CD4-positive, alpha-beta T cell treated with Interleukin-15 for 4 hours (primary cell): ENCODE measurements at regions not wholly inside any gene's neighbourhood (a gene's known extent, or its start where the extent isn't known, plus 50 kb on each side); places are given as distances from the start of the nearest gene placed in this dataset.
"Not testable (repeated sequence)": the region's sequence is repeated elsewhere in the genome, so short reads cannot be mapped to it uniquely, and the experiment has no call there.

Experiments
- DNase-seq: peaks from one replicate; pipeline ENCODE4 v3.0.0-alpha.2; 2020; ENCODE audit warnings: low spot score

DNA sequence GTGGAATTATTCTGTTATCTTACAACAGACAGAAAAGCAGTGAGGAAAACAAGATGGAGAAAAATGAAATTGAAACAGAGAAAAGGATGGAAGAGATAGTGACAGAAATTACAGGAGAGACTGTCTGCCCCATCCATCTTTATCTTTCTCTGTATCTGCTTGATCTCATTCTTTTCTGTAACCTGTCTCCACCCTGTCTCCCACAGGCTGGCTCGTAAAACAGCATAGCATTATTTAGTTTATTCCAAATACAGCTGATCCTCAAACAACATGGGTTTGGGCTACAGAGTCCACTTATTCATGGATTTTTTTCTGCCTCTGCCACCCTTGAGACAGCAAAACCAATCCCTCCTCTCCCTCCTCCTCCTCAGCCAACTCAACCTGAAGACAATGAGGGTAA, 482.3 kb upstream of the JARID2 start:
- DNase-seq: no peak

DNA sequence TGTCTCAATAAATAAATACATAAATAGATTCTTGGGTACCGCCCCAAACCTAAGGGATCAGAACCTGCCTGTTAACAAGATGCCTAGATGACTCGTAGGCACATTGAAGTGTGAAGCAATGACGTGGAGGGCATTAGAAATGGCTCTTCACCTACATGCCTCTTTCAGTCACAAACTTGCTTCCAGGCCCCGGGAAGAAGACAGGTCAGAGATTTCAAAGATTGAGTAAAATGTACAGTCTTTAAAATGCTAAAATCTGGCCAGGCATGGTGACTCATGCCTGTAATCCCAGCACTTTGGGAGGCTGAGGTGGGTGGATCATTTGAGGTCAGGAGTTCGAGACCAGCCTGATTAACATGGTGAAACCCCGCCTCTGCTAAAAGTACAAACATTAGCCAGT, 480.8 kb upstream of the JARID2 start:
- no peak for DNase-seq

DNA sequence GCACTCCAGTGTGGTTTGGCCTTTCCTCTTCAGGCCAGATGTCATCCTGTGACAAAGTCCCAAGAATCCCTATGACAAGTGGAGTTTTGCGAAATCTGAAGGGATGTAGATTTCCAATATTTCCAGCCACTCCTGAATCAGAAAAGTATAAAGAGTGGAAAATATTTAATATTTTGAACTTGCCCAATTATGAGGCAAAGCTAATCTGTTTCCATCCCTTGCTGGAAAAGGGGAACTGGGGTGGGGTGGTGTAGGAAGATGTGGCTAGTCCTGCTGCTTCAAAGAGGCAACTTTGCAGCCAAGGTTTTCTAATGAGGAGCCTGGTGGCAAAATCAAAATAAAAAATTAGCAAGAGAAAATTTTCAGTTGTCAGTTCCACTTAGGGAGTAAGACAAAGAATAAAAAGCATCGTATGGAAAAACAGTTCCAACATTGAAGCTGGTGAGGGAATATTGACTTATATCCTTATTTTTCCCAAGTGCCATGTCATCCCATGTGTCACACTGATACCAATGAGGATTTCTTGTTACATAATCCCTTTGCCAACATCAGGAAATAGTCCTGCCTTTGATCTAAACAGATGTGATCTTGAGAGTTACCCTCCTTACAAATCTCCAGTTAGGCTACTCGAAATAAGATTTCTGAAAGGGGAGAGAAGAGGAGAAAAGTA, 480.0 kb upstream of the JARID2 start:
- DNase-seq: no peak

DNA sequence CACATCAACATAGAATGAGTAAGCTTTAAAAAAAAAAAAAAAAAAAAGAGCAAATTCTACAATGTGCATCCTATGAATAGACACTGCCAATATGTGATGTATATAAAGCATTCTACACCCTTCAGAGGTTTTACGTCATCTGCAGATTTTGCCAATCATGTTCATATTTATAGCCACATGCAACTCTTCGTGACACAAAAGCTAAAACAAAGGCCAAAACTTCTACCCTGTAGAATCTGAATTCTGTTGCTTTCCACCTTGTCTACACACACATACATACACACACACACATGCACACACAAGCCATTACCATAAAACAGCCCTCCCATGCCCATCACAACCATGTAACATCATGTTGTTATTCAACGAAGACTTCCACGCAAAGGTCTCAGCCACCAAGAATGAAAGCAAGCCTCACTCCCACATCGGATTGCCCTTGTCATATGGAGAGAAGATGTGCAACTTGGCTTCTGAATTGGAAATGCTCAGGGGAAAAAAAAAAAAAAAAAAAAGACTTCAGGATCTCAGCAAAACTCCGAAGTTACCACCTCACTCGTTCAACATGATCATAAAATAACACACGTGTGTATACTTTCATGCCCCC, 479.4 kb upstream of the JARID2 start:
- DNase-seq: no peak

DNA sequence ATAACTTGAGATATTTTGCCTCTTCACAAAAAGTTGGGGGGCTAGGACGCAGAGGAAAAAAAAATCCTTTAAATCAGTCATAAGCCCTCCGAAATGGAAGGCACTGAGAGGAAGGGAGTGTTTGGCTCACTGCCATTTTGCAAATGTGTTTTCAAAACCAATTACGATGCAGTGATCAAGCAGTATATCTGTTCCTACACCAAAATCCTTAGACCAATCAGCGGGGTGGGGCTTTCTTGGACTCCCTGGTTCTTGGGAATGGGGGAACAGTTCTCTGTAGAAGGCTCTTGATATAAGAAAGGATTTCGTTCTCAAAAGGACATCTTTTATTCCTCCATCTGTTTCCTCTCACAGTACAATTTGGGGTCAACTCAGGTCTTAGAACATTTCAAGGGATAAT, 478.6 kb upstream of the JARID2 start:
- DNase-seq: no peak

DNA sequence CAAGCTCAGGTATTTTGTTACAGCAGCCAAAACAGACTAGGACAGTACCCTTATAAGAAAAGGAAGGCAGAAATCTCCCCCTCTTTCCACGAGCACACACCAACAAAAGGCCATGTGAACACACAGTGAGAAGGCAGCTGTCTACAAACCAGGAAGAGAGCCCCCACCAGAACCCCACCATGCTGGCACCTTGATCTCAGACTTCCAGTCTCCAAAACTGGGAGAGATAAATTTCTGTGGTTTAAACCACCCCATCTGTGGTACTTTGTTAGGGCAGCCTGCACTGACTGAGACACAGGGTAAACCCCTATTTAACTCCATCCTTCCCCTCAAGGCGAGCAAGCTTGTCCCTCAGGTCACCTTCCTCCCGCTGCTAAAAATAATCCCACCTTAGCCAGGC, 475.8 kb upstream of the JARID2 start:
- no peak for DNase-seq

DNA sequence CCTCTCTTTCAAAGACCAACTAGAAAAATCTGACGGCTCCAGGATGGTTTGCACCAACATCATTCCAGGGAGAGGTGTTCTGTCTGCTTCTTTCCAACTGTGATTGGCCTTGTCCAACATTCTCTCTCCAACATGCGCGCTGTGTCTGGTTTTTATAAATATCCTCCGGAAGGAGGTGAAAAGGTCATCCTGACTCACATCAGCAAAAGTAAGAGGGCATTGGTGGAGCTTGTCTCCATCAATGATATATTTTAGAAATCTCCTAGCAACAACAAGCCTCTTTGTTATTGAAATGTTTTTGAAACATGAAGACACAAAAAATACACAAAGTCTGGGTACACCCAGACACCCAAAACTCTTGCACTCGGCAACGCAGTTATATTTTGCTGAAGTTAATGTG, 475.3 kb upstream of the JARID2 start:
- no peak for DNase-seq

DNA sequence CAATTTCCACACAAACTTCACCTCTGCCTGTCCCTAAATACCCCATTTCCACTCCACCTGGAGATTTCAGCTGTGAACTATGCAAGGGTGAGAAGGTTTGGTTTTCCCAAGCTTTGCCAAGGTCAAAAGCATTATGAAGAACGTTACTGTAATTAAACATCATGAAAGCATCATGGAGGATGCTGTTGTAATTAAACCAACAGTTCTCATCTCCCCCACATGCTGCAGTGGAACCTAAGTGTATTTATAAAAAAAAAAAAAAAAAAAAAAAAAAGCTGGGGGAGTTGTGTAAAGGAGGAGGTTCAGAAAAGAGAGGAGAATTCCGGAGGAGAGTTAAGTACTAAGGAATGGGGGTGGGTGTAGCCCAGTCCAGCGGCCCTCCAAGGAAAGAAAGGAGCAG, 474.9 kb upstream of the JARID2 start:
- no peak for DNase-seq

DNA sequence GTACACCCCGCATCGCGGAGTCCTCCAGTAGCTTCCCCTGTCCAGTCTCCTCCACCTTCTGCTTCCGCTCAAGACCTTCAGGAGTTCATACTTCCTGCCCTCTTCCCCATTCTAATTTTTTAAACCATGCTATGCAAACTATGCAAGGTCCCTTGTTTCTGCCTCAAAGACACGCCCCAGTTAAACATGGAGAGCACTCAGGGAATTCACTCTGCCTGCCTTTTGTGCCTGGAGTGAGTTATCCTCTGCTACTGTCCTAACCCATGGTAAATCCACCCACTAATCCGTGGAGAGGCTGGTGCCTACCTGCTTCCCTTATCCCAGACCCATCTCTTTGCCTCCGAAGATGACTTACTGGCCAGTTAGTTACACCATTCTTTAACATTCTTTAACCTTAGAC, 473.7 kb upstream of the JARID2 start:
- DNase-seq: no peak

DNA sequence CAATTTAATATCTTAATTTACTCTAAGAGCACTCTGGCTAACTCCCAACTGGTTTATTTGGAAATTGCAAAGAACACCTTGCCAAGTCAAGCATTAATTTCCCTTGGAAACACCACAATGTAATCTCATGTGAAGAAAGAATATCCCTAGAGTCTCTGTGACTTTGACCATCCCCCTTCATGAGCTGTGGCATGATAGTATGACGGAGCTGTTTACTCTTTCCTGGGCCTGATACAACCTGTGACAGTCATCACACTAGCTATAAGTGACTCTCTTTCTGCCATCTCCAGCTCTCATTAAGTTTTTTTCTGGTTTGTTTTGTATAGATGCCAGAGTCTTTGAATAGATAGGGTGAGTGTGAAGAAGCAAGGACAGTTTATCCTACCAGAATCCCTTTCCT, 470.3 kb upstream of the JARID2 start:
- no peak for DNase-seq

DNA sequence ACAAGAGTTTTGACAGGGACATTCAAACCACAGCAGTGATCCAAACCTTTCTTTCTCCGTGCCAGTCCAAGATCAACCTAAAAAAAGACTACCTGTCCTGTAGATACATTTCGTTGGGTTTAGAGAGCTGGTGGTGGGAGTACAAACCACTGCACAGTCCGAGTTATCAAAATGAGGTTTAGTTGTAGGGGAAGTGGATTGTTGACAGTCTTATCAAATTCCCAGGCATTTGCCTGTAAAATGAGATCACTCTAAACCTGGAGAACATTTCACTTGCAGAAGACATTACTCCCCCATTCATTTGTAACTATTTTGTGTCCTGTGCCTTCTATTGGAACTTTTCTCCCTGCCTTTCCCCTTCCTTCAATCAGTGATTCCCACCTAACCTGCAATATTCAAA, 469.6 kb upstream of the JARID2 start:
- no peak for DNase-seq

DNA sequence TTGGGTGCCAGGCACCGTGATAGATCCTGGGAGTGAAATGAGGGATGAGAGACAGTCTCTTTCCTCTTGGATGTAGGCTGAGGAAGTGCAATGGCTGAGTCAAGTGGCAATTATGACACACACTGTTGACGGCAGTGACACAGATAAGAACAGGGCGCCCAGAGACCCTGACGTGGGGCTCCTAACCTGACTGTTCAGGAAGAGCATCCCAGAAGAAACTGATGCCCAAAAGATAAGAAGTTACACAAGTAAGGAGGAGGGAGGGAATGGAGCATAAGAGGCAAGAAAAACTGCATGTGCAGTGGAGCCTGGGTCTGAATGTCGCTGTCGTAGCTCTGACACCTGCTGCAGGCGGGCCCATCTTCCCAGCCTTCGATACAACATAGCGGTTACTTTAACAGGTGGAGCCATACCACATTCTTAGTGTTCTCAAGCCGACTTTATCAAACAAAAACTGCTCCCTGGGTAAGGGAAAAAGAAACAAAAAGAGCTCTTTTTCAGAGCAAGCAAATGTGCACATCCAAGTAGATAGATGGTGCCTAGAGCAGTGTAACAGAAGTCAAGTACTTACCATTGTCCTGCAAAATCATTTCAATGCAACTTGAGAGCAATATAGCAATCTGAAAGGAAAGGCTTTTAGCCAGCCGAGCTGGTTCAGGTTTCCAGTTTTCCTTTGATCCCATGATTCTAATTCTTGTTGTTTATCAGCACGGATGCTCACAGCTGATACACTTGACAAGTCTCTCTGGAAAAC, 463.9 kb upstream of the JARID2 start:
- no peak for DNase-seq

DNA sequence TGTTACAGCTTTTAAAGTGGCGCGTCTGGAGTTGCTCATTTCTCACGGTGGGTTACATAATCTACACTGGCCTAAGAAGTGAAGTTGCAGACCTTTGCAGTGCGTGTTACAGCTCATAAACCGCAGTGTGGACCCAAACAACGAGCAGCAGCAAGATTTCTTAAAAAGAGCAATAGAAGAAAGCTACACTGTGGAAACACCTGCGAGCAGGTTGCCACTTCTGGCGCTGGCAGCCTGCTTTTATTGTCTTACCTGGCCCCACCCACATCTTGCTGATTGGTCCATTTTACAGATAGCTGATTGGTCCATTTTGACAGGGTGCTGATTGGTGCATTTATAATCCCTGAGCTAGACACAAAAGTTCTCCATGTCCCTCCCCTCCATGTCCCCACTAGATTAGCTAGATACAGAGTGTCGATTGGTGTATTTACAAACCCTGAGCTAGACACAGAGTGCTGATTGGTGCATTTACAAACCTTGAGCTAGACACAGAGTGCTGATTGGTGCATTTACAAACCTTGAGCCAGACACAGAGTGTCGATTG, 462.9 kb upstream of the JARID2 start:
- DNase-seq: not testable (repeated sequence)

DNA sequence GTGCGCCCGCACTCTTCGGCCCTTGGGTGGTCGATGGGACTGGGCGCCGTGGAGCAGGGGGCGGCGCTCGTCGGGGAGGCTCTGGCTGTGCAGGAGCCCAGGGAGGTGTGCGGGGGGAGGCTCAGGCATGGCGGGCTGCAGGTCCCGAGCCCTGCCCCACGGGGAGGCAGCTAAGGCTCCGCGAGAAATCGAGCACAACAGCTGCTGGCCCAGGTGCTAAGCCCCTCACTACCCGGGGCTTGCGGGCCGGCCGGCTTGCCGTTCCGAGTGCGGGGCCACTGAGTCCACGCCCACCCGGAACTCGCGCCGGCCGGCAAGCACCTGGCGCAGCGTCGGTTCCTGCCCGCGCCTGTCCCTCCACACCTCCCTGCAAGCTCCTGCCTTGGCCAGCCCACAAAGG, 462.3 kb upstream of the JARID2 start:
- DNase-seq: no peak

DNA sequence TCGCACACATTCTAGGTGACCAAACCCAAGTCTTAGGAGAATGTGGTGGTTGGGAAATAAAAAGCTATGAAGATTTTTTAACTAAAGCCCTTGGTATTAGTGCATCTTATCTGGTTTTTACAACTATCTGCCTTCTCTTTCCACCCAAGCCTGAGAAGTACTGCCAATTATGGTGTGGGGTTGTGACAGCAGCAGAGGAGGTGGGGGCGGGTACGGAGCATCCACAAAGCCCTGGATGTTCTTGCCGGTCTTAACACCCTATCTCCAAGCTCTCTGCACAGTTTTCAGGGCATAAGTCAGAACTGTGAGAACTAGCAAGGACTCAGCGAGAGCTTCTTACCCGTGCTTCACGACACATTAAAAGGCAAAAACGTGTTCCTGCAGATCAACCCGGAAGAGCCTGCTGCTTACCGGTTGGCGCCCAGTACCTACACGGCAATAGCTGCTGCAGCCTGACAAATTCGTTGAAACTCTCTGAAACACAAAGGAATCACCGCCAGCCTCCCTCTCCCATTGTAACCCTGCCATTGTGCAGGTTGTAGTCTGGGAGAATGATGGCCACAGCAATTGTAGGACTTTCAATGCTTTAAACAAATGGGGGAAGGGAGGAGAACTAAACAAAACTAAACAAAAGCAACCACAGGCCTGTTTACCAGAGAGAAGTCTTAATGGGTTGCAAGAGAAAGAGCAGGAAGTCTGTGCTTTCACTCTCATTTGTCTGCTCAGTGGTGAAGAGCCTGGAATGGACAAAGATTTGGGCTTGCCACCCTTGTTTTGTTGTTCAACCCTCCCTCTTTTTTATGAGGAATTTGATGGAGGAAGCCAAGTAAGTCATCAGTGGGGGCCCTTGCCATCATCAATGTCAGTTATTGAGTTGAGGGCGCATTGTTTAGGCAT, 461.0 kb upstream of the JARID2 start:
- peak; percentile 7 for DNase-seq

DNA sequence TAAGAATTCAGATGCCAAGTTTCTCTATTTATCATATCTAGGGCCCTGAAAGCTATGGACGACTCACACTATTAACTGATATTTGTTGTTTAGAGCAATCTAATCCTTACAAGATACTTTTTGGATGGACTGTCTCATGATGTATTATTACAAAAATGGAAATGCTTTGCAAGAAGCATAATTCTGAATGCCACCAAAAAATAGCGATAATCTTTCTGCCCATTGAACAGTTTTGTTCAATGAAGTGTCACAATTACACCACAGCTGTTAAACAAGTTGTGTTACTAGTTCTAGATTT, 460.4 kb upstream of the JARID2 start:
- no peak for DNase-seq

DNA sequence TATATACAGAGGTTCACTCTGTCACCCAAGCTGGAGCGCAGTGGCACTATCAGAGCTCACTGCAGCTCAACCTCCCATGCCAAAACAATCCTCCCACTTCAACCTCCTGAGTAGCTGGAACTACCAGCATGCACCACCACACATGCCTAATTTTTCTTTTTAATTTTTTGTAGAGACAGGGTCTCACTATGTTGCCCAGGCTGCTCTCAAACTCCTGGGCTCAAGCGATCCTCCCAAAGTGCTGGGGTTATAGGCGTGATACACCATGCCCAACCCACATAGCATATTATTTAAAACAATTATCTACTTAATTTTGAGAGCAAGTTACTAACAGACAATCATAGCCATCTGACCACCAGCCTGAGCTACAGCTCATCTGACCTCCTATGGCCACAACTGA, 459.9 kb upstream of the JARID2 start:
- no peak for DNase-seq

DNA sequence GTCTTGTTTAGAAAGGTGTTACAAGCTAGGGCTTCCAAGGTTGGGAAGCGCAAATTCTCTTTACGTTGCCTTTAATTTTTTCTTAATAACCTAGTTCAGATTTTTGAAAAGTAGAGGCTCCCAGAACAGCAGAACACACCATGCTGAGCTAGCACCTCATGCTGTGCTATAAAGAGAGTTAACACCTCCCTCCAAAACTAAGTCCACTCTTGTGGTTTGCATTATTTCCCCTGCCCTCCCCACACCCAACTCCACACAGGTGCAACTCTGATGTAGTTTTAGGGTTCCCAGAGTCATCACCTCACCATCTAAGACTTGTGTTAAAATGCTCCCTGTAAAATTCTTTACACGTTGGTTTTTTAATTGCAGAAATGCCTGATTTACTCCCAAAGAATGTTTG, 459.4 kb upstream of the JARID2 start:
- no peak for DNase-seq

DNA sequence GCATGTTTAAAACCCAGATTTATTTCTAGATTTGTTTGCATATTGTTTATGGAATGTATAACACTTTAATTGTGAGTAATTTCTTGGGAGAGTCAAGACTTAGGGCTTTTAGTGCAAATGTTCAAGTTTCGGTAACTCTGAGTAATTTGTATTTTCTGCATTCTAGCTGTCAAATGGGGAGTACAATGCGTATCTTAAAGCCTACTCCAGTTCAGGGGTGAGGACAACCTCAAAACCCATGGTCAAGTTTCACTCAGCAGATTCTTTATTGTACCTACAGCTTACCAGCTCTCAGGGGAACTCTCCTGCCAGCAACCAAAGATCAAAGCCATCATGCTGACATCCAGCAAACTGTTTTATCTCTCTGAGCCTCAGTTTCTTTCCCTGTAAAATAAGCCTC, 458.6 kb upstream of the JARID2 start:
- no peak for DNase-seq

DNA sequence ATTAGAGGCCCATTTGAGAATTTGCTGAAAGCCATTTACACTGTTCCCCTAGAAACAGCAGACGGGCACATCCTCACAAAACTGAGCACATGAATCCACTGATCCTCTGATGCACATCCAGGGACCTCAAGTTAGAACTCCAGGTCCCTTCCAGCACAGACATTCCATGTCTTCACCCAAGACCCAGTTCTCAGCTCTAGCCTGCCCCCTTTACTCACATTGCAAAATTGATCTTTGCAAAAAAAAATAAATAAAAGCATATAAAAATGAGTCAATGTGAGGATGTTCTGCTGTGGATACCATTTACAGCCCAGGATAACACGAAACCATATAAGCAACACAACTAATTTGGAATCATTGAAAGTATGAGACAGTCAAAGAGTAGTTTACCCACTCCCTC, 458.2 kb upstream of the JARID2 start:
- no peak for DNase-seq

DNA sequence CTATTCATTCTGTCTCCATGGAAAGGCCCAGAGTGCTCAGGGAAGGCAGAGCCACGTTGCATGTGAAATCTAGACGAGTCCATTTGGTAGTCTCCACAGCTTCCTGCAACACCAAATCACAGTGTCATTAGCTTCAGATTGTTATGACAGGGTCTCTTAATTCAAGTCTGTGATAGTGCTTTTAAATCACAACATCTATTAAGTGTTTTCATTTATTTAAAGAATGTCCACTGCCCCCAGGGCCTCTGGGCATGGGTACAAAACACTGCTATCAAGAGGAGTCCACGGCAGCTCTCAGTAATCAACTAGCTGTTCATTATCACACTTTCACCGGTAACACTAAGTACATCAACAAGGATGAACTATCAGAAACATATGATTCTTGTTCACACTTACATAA, 455.9 kb upstream of the JARID2 start:
- no peak for DNase-seq

DNA sequence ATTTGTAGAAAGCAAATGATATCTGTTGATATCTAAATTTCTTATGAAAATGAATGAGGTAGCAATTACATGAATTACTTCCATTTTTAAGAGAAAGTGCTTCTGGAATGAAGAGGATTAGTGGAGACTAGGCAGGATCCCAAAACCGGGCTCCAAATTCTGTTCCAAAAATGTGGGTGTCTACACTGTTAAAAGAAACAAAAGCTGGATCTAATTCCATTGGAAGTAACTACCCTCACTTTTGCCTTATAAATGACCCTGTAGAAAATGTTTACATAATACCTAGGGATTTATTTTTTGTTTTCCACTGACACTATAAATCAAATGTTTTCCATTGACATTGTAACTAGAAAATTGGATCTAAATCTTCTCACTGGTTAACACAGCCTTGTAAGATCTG, 454.9 kb upstream of the JARID2 start:
- no peak for DNase-seq

DNA sequence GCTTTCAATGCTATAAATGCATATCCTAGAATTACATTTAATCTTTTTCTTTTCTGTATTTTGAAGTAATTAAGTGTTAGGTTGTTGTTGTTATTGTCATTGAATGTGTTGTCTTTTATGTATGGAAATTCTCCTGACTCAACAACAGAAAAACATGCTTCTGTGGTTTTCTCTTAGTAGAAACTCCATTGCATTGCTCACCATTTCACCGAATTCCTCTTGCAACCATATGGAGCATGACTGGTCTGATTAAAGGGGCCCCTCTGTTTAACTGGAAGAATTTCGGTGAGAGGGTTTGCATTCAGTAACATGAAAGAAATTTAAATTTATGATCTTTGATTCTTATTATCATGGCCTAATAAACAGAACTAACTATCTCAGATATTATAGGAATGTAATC, 454.3 kb upstream of the JARID2 start:
- DNase-seq: no peak
